HG02938 (cell line): ENCODE measurements at regions not wholly inside any gene's neighbourhood (a gene's known extent, or its start where the extent isn't known, plus 50 kb on each side); places are given as distances from the start of the nearest gene placed in this dataset.
A peak's percentile ranks its signal among the peaks of the same experiment; 100 is the strongest.

Experiments used
- ATAC-seq: cut with Tn5 transposase; IDR thresholded peaks from one replicate; pipeline ENCODE4 v1.9.1; 2021; ENCODE audit warnings: mild to moderate bottlenecking, moderate library complexity; ENCODE audit not compliant: unreplicated experiment

- ATAC-seq = no peak
These were observed 675.4 kb upstream of the NR2F2 start for GRCh38 chr15:95655089-95655607.

DNA sequence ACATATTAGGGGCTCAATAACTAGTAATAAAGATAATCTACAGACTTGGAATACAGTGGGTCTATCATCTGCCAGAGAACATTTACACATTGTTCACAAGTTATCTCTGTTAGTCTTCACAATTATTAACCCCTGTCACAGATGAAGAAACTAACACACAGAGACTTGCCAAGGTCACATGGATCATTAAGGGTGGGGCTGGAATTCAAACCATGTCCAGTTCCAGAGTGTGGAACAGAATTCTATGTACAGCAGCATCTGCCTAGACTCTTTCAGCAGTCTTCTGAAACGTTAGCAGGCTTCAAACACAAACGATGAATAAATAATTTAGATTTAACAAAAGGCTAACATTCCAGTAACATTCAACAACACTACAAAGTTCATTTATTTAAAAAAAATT is 673.9 kb upstream of the NR2F2 start:
- no peak for ATAC-seq

DNA sequence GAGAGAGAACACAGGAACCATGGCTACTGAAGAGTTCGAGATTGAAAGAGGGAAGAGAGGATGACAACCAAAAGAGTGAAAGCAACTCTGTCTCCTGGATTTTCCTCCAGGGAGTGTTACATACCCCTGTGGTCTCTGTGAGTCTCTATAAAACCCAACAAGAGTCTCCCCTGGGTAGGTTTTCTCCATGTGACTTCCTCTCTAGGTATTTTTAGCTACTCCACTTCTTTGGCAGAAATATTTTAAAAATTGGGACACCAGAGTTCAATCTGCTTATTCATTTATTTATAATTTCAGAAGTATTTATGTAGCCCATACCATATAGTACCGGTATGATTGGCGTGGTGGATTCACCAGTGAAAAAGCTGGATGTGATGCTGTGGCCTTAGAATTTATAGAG is 671.7 kb upstream of the NR2F2 start:
- ATAC-seq = no peak

DNA sequence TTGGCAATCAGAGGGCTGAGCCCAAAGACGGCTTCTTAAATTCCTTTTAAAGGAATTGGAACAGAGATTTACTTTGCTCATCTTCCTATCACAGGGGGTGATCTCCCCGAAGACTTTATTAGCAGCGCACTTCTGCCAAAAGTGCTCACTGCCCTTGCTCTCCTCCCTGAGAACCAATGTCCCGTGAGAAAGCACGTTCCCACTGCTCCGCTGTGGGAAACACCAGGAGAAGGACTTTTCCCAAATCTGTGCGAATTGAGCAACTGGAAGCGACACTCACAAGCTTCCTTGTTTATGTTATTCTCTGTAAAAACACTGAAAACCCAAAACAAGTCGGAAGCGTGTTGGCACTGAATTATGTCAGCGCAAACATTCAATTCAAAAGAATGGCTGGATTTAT is 670.8 kb upstream of the NR2F2 start:
- ATAC-seq = no peak

GRCh38 chr15:95662638-95663037 is 667.9 kb upstream of the NR2F2 start:
- no peak for ATAC-seq

- ATAC-seq = no peak
These were observed 667.1 kb upstream of the NR2F2 start for GRCh38 chr15:95663156-95664100.

- ATAC-seq = no peak
These were observed 666.0 kb upstream of the NR2F2 start for GRCh38 chr15:95664450-95664849.

GRCh38 chr15:95669146-95669922 is 661.2 kb upstream of the NR2F2 start:
- peak; percentile 76 for ATAC-seq

DNA sequence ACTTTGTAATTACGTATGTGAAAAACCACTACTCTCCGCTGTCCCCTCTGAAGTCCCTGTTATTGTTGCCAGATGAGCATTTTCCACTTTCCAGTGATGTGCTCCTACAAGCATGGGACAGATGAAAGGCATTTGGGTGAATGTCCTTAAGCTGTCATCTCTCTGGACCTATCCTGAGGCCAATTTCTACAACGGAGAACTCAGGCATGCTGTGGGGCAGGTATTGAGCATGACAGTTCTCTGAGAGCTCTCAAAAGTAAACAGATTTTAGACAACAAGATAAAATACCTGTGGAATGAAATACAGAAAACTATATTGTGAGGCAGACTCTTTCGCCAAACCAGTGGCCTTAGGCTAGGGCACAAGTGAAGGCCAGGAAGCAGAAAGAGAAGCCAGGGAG is 656.5 kb upstream of the NR2F2 start:
- no peak for ATAC-seq

DNA sequence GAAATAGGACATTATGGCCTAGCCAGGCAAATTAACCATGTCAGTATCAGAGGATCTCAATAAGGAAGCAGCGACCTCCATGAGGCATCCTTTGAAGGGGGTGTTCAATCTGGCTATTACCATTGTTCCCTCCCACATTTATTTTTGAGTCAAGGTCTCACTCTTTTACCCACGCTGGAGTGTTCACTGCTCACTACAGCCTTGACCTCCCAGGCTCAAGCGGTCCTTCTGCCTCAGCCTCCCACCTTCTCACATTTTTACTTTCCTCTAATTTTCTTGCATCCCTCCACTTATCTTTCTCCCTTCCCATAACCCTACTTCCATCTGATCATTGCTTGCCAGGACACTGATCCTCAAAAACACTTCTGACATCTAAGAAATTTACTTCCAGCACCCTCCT is 654.0 kb upstream of the NR2F2 start:
- ATAC-seq = no peak

DNA sequence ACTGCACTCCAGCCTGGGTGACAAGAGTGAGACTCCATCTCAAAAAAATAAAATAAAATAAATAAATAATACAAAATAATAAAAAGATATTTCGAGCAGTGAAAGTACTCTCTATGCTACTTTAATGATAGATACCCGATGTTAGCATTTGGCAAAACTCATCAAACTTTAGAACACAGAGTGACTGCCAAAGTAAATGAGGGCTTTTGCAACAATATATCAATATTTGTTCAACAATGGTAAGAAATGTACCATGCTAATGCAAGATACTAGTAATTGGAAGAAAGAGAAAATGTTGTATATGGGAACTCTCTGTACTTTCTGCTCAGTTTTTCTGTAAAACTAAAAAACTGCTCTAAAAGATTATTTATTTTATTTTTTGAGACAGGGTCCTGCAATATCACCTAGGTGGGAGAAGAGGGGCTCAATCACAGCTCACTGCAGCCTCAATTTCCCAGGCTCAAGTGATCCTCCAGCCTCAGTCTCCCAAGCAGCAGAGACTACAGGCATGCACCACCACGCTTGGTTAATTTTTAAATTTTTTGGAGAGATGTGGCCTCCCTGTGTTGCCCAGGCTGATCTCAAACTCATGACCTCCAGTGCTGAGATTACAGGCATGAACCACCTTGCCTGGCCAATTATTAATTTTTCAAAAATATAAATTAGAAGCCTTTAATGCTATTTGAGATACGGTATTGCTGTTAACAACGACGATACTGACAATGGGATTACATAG is 650.5 kb upstream of the NR2F2 start:
- no peak for ATAC-seq

GRCh38 chr15:95680728-95681127 is 649.8 kb upstream of the NR2F2 start:
- no peak for ATAC-seq

GRCh38 chr15:95681836-95682544 is 648.5 kb upstream of the NR2F2 start:
- no peak for ATAC-seq

DNA sequence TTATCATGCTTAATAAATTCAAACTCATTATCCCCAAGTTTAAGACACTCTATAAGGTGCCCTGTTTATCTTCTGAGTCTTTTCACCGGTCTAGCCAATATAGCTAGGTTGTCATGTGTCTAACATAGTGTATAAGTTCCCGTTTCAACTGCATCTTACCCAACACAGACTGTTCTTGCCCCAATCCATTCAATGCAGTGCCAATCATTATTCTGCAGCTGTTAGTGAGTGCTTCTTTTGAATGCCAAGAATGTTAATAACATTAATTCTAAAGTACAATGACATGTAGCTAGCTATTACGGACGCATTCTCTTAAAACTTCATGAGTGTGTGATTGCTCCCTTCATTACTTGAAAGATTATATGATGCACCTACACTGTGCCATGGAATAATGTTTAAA is 646.4 kb upstream of the NR2F2 start:
- ATAC-seq = no peak

GRCh38 chr15:95684693-95685115 is 645.8 kb upstream of the NR2F2 start:
- no peak for ATAC-seq

GRCh38 chr15:95687061-95687460 is 643.4 kb upstream of the NR2F2 start:
- ATAC-seq = no peak

DNA sequence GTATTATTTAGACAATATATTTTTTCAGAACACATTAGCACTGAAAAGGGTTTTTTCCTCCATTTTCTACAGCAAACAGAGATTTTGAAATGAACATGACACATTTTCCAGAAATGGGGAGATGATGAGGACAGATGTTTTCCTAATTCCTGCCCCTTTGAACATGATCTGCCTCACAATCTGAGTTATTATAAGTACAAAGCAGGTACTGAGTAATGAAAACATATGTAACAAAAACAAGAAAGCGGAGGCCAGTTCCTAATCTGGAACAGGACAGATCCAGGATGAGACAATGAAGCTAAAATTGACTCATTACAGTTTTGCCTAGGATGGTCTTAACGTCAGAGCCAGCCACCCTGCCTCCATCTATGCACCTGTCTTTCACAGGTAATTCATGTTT is 642.8 kb upstream of the NR2F2 start:
- no peak for ATAC-seq

GRCh38 chr15:95690631-95691340 is 639.7 kb upstream of the NR2F2 start:
- no peak for ATAC-seq

- ATAC-seq = no peak
These were observed 636.6 kb upstream of the NR2F2 start for GRCh38 chr15:95693917-95694316.

DNA sequence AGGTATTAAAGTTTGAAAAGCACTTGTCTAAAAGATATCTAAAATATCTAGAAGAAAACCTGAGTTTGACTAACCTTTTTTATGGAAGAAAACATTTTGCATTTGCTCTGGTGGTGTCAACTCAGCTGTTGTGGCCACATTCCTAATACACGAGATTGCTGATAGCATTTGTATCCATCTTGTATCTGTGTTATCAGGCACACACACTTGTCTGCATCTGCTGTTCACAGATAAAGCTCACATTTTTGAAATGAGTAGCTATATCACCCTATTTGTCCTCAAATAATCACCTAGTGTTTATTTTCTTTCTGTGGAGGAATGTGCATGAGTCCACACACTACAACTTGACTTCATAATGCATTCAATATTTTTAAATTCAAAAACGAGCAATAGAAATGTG is 632.3 kb upstream of the NR2F2 start:
- ATAC-seq = no peak
